H1 (cell line): ENCODE measurements at regions not wholly inside any gene's neighbourhood (a gene's known extent, or its start where the extent isn't known, plus 50 kb on each side); places are given as distances from the start of the nearest gene placed in this dataset.

ENCODE experiments used
- BACH1 ChIP-seq: IDR thresholded peaks from 2 replicates; pipeline ENCODE4 v1.6.1; 2012; ENCODE audit warnings: low read length, improper control_type of control experiment
- CBX8 ChIP-seq: fragments of 300-800, 300-1000 bp; sonication (generic); IDR thresholded peaks from 2 replicates; pipeline ENCODE4 v1.7.1; 2016; ENCODE audit warnings: low read depth, low read length, borderline replicate concordance
- HDAC2 ChIP-seq, 2 experiments: fragments of 300-600 bp in 1 of 2; sonication (generic) in 1 of 2; IDR thresholded peaks; 2 replicates each; pipeline ENCODE4 v1.6.1; 2011 to 2012; ENCODE audit warnings: low read depth in 2 of 2, low read length in 2 of 2, mild to moderate bottlenecking in 2 of 2, moderate library complexity in 2 of 2, borderline replicate concordance in 1 of 2, inconsistent platforms in 1 of 2
- JUN ChIP-seq: IDR thresholded peaks from 2 replicates; pipeline ENCODE4 v1.6.1; 2011; ENCODE audit warnings: low read depth, mild to moderate bottlenecking, improper control_type of control experiment, low read length
- KDM4A ChIP-seq: IDR thresholded peaks from one replicate; pipeline ENCODE4 v1.7.1; 2012; ENCODE audit warnings: low read depth, mild to moderate bottlenecking, moderate library complexity, low read length, inconsistent platforms; ENCODE audit not compliant: severe bottlenecking
- RBBP5 ChIP-seq: IDR thresholded peaks from 2 replicates; pipeline ENCODE4 v1.7.1; 2012; ENCODE audit warnings: low read depth, mild to moderate bottlenecking, inconsistent platforms, low read length, moderate library complexity, borderline replicate concordance
- RXRA ChIP-seq: IDR thresholded peaks from 2 replicates; pipeline ENCODE4 v1.6.1; 2011; ENCODE audit warnings: low read depth, mild to moderate bottlenecking, low read length, moderate library complexity; ENCODE audit not compliant: insufficient read depth
- YY1 ChIP-seq: IDR thresholded peaks from 2 replicates; pipeline ENCODE4 v1.6.1; 2011; ENCODE audit warnings: low read depth, mild to moderate bottlenecking, low read length

DNA sequence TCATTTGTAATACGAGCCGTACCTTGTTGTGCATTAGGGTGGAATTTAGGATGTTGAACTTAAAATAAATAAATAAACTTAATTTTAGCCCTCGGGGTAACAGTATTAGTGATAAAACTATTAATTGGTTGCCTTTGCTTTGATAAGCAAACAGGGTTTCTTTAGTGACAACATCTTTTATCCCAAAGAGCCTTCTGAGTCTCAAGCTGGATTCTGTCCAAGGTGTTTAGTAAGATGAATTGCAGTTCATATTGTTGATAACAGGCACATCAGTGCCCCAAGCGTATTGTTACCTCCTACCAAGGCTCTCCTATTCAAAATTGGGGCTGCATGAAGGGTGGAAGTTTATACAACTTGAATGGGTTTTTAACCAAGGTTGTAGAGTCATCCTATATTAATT lies 144.4 kb upstream of the CELF2 start (continued):
- TF ChIP-seq KDM4A (no peak), JUN (no peak), RXRA (no peak), CBX8 (no peak), YY1 (no peak), HDAC2 (IDR thresholded peaks at IDR 0.05; ENCODE audit: borderline replicate concordance in 1 of 2, low read depth in 2 of 2, low read length in 2 of 2) (no peak), BACH1 (no peak), RBBP5 (no peak)
